ENCODE measurements at regions not wholly inside any gene's neighbourhood (a gene's known extent, or its start where the extent isn't known, plus 50 kb on each side); places are given as distances from the start of the nearest gene placed in this dataset.

DNA sequence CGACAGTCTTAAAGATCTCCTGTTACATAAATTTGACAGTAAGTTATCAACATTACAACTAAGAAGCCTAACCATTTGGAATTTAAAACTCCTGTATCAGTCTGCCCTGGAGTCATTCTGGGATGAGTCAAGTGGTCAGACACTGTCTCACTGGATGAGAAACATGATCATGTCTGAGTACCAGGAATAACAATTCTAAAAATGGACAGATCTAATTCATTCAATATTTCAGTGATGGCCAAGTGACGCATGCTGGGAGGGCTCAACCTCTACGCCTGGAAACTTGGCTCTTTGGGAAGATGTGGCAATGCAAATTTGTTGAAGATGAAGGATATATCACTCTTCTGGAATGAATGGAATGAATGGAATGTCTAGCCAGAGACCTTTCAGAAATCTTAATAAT is 1427.2 kb downstream of the STIM2 start:
- TF ChIP-seq GATA3 (IDR thresholded peaks at IDR 0.05; ENCODE audit: low read depth, low read length): no peak
- TF ChIP-seq GATA2 (IDR thresholded peaks at IDR 0.05; ENCODE audit: low read depth, low read length): no peak

All from SH-SY5Y (cell line).